Upper lobe of left lung (tissue), 4 donors: ENCODE measurements at regions not wholly inside any gene's neighbourhood (a gene's known extent, or its start where the extent isn't known, plus 50 kb on each side); places are given as distances from the start of the nearest gene placed in this dataset.

Experiments
- POLR2A ChIP-seq, 4 donors: fragments of 450-650 bp; IDR thresholded peaks; one replicate each; pipeline ENCODE4 v1.5.1; 2016 to 2017; ENCODE audit warnings: antibody characterized with exemption in 4 of 4, mild to moderate bottlenecking in 2 of 4
- POLR2AphosphoS5 ChIP-seq, 2 donors: sonication (generic); formaldehyde crosslinking; IDR thresholded peaks; one replicate each; pipeline ENCODE4 v1.5.1; 2017; ENCODE audit warnings: antibody characterized with exemption in 2 of 2
- TF ChIP-seq, protein P1 (sequence below), 6 experiments: fragments of 450-650 bp in 4 of 6; fragments of 200-600 bp in 2 of 6; sonication (generic) in 2 of 6; IDR thresholded peaks; one replicate each; pipeline ENCODE4 v1.5.1; 2016 to 2019; ENCODE audit warnings: antibody characterized with exemption in 6 of 6

DNA sequence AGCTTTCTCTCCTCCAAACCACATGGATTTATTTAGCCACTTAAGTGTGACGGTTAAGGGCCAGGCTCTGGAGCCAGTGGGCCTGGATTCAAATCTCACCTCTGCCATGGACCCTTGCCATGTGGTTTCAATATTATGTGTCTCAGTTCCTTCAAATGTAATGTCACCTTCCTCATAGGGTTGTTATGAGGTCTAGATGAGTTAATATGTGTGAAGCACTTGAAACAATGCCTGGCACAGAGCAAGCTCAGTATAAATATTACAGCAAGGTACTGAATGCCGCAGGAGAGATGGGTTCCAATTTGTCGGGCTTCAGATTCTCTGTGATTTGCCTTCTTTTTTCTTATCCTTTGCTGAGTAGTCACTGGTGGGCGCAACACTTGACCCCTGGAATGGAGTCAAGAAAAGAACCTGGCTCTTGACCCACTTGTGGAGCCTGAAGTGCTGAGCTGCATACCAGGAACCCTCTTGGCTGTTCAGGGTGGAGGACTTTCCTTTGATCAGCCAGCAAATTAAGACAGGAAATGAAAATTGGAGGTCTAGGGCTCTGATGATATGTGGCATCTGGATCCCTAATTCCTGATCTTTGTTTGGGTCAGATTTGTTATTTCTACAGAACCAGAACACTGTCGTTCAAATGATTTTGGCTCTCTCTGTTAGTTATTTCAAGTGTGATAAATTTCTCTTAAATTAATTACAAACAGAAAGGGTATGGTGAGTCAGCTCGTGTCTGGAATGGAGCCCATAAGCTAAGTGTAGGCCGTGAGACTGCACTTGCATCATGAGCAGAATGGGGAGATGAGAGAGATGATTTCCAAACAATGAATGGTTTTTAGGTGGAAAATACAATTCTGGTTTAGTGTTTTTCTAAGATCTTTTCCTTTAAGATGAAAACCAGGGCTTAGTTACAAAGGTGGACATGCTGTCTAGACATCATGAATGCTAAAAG is 293.0 kb downstream of the KCNS3 start:
- TF ChIP-seq, protein P1, sequence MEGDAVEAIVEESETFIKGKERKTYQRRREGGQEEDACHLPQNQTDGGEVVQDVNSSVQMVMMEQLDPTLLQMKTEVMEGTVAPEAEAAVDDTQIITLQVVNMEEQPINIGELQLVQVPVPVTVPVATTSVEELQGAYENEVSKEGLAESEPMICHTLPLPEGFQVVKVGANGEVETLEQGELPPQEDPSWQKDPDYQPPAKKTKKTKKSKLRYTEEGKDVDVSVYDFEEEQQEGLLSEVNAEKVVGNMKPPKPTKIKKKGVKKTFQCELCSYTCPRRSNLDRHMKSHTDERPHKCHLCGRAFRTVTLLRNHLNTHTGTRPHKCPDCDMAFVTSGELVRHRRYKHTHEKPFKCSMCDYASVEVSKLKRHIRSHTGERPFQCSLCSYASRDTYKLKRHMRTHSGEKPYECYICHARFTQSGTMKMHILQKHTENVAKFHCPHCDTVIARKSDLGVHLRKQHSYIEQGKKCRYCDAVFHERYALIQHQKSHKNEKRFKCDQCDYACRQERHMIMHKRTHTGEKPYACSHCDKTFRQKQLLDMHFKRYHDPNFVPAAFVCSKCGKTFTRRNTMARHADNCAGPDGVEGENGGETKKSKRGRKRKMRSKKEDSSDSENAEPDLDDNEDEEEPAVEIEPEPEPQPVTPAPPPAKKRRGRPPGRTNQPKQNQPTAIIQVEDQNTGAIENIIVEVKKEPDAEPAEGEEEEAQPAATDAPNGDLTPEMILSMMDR (IDR thresholded peaks at IDR 0.05), result no peak
- no peak for TF ChIP-seq POLR2A (IDR thresholded peaks at IDR 0.05)
- TF ChIP-seq POLR2AphosphoS5 (IDR thresholded peaks at IDR 0.05), result no peak
